ENCODE measurements at regions not wholly inside any gene's neighbourhood (a gene's known extent, or its start where the extent isn't known, plus 50 kb on each side); places are given as distances from the start of the nearest gene placed in this dataset.

- H2AFZ ChIP-seq (ENCODE audit: low read depth): no peak overlapping the region
- 59% methylated on average over 7 of the region's 7 CpGs for WGBS (ENCODE audit: low lambda C conversion rate)
- H3K9ac ChIP-seq: no peak overlapping the region
- TF ChIP-seq POLR2AphosphoS5 (IDR thresholded peaks at IDR 0.05; ENCODE audit: low read depth, low read length): no peak
- no peak for TF ChIP-seq FOSL2 (IDR thresholded peaks at IDR 0.05; ENCODE audit: borderline replicate concordance, low read depth)
- TF ChIP-seq TAF1 (IDR thresholded peaks at IDR 0.05; ENCODE audit: borderline replicate concordance, low read depth, low read length): no peak
- TF ChIP-seq NFIC (IDR thresholded peaks at IDR 0.05; ENCODE audit: borderline replicate concordance): no peak
- TF ChIP-seq REST (IDR thresholded peaks at IDR 0.05; ENCODE audit: low read depth, low read length): no peak
- no peak for TF ChIP-seq CTCF (IDR thresholded peaks at IDR 0.05)
- TF ChIP-seq YY1 (IDR thresholded peaks at IDR 0.05; ENCODE audit: low read depth): no peak
- TF ChIP-seq MAX (IDR thresholded peaks at IDR 0.05; ENCODE audit: low read depth): no peak
- TF ChIP-seq GATA2 (CRISPR knock-in tag; IDR thresholded peaks at IDR 0.05): no peak
- TF ChIP-seq RXRA (IDR thresholded peaks at IDR 0.05; ENCODE audit: borderline replicate concordance, low read depth): no peak
- no peak for TF ChIP-seq ZBTB33 (IDR thresholded peaks at IDR 0.05; ENCODE audit: borderline replicate concordance, low read depth)
- TF ChIP-seq JUND (IDR thresholded peaks at IDR 0.05): no peak
- TF ChIP-seq FOXJ3 (CRISPR knock-in tag; IDR thresholded peaks at IDR 0.05): no peak
- no peak for TF ChIP-seq RAD21 (IDR thresholded peaks at IDR 0.05; ENCODE audit: low read length)
- no peak for TF ChIP-seq FOXM1 (IDR thresholded peaks at IDR 0.05; ENCODE audit: low read depth)
- no peak for TF ChIP-seq RFX5 (IDR thresholded peaks at IDR 0.05; ENCODE audit: low read length)
- no peak for TF ChIP-seq MEF2A (IDR thresholded peaks at IDR 0.05; ENCODE audit: borderline replicate concordance, low read depth)
- no peak for TF ChIP-seq NRF1 (IDR thresholded peaks at IDR 0.05; ENCODE audit: low read depth, low read length)
- TF ChIP-seq RCOR1 (IDR thresholded peaks at IDR 0.05; ENCODE audit: low read length): no peak
- TF ChIP-seq SIN3A (IDR thresholded peaks at IDR 0.05; ENCODE audit: borderline replicate concordance, low read depth, low read length): no peak
- H3K4me1 ChIP-seq (ENCODE audit: control insufficient read depth in 1 of 2, insufficient read depth in 2 of 2, low read depth in 1 of 2, low read length in 1 of 2): no peaks in the 10 kb centered on the region; a peak in 1 of 4 replicates
- H3K27me3 ChIP-seq (ENCODE audit: insufficient read depth): peaks cover 3% of the 10 kb centered on the region; the same call in 1 of the 2 replicates
- no peaks in the 10 kb centered on the region for H3K9me2 ChIP-seq
- no peak for DNase-seq
- H3K79me2 ChIP-seq (ENCODE audit: insufficient read depth): no peaks in the 10 kb centered on the region
- no peak overlapping the region for H3K27ac ChIP-seq (ENCODE audit: low read depth in 2 of 2, low read length in 1 of 2)
- H3K4me2 ChIP-seq: no peak overlapping the region
- ChIA-PET CTCF (no interaction called here), POLR2A (no interaction called here)
- H3K36me3 ChIP-seq (replicated peaks in 1 of 2; ENCODE audit: control insufficient read depth in 1 of 2, insufficient read depth in 2 of 2, low read length in 1 of 2): no peaks in the 10 kb centered on the region
- H3K9me3 ChIP-seq: no peaks in the 10 kb centered on the region
- no peak overlapping the region for H3K4me3 ChIP-seq (ENCODE audit: low read depth in 2 of 2, low read length in 1 of 2)
- H4K20me1 ChIP-seq (ENCODE audit: insufficient read depth): no peaks in the 10 kb centered on the region
- H3F3A ChIP-seq (replicated peaks; ENCODE audit: insufficient read depth): no peaks in the 10 kb centered on the region
Observed at GRCh38 chr1:43024905-43025304, 66.2 kb upstream of the SLC2A1 start.

Data from SK-N-SH (cell line).